LNCAP (cell line): ENCODE measurements at regions not wholly inside any gene's neighbourhood (a gene's known extent, or its start where the extent isn't known, plus 50 kb on each side); places are given as distances from the start of the nearest gene placed in this dataset.

Experiments used
- TF ChIP-seq, protein P1 (sequence below): fragments of 450-650 bp; IDR thresholded peaks from 2 replicates; pipeline ENCODE4 v1.5.1; 2017; ENCODE audit warnings: mild to moderate bottlenecking

DNA sequence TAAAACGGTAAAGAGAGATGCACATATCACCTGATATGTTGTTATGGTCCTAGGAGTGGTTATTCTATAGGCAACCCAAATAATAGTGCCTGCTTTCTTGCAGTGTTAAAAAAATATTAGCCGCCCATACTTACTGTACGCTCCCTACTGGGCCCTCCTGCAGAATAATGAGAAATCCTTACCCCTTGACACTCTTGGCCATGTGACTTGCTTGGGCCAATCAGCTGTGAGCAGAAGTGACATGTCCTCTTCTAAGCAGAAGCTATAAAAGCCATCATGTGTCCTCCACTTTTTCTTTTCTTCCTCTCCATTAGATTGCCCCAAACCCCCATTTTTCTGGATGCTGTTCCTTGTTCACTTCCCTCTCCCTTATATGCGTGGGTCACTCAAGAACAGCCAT lies 90.5 kb upstream of the SPRED2 start:
- TF ChIP-seq, protein P1, sequence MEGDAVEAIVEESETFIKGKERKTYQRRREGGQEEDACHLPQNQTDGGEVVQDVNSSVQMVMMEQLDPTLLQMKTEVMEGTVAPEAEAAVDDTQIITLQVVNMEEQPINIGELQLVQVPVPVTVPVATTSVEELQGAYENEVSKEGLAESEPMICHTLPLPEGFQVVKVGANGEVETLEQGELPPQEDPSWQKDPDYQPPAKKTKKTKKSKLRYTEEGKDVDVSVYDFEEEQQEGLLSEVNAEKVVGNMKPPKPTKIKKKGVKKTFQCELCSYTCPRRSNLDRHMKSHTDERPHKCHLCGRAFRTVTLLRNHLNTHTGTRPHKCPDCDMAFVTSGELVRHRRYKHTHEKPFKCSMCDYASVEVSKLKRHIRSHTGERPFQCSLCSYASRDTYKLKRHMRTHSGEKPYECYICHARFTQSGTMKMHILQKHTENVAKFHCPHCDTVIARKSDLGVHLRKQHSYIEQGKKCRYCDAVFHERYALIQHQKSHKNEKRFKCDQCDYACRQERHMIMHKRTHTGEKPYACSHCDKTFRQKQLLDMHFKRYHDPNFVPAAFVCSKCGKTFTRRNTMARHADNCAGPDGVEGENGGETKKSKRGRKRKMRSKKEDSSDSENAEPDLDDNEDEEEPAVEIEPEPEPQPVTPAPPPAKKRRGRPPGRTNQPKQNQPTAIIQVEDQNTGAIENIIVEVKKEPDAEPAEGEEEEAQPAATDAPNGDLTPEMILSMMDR: no peak

DNA sequence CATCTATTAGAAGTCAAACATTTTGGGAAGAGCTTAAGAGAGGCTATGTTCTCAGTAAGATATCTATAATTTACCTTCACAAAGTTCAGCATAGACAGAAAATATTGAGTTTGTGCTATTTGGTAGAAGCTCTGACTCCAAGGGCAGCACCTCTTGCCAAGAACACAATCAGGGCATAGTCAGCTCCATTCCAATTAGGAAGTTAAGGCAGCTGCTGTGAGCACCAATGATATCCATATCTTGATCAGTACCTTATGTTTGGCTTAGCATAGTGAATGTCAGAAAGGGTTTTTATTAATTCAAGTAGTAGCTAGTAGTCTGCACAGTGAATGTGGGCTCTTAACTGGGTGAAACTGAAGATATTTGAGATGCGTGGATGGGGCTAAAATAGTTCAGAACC lies 86.4 kb upstream of the SPRED2 start:
- TF ChIP-seq, protein P1: no peak

DNA sequence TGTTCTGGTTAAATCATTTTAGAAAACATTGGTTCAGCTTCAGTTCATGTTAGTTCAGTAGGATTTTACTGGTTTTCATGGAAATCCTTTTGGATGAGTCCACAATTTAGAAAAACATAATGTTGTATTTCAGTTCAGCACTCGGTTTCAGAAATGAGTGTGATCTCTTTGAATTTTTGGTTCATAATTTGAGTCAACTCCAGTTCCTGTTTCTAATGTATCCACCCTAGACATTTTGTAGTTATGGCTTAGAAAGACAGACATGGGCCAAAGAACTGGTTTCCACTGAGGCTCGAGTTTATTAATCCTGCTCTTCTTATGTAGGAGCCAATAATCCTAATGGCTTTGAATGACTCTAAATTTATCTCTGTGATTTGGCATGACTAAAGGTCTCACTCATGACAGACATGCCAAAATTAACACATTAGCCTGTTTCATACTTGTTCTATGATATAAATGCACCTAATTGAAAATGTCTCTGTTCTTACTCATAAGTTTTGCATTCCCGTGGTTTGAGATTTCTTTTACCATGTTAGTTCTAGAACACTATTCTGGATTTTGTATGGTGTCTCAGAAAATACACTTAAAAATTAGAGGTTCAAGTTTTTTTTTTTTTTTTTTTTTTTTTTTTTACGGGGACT lies 82.3 kb upstream of the SPRED2 start:
- TF ChIP-seq, protein P1: no peak

DNA sequence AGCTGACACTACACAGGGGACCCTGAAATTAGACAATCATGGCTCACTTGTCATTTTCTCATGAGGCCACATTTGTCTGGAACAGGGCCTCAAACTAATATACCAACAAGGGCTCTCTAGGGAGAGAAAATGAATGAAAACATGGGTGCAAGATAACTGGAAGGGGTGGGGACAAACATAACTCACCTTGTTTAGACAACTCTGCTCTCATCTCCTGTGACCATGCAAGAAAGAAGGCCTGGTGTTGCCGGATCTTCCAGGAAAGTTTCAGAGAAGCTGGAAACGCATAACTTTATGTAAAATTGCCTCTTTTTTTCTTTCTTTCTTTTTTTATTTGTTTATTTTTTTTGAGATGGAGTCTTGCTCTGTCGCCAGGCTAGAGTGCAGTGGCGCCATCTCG lies 80.4 kb upstream of the SPRED2 start:
- TF ChIP-seq, protein P1: no peak

DNA sequence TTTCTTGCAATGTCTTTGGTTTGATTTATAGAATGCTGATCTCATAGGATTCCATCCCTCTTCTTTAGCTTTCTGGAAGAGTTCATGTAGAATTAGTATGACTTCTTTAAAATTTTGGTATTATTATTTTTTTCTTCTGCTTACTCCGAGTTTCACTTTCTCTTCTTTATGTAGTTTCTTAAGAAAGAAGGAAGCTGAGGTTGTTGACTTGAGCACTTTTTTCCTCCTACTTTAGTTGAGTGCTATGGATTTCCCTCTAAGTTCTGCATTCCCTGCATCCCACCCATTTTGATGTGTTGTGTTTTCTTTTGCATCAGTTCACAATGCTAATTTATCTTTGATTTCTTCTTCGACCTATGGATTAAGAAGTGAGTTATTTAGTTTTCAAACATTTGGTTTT lies 78.9 kb upstream of the SPRED2 start:
- TF ChIP-seq, protein P1: no peak

DNA sequence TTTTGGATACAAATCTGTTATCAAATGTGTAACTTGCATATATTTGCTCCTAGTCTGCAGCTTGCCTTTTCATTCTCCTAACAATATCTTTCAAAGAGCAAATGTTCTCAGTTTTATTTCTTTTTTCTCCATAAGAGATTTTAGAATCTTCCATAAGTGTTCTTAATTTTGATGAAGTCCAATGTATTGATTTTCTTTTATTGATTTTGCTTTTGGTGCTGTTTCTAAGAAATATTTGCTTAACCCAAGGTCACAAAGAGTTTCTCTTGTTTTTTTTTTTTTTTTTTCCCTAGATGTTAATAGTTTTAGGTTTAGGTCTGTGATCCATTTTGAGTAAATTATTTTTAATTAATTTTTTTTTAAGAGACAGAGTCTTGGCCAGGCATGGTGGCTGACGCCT lies 75.8 kb upstream of the SPRED2 start:
- TF ChIP-seq, protein P1: no peak

DNA sequence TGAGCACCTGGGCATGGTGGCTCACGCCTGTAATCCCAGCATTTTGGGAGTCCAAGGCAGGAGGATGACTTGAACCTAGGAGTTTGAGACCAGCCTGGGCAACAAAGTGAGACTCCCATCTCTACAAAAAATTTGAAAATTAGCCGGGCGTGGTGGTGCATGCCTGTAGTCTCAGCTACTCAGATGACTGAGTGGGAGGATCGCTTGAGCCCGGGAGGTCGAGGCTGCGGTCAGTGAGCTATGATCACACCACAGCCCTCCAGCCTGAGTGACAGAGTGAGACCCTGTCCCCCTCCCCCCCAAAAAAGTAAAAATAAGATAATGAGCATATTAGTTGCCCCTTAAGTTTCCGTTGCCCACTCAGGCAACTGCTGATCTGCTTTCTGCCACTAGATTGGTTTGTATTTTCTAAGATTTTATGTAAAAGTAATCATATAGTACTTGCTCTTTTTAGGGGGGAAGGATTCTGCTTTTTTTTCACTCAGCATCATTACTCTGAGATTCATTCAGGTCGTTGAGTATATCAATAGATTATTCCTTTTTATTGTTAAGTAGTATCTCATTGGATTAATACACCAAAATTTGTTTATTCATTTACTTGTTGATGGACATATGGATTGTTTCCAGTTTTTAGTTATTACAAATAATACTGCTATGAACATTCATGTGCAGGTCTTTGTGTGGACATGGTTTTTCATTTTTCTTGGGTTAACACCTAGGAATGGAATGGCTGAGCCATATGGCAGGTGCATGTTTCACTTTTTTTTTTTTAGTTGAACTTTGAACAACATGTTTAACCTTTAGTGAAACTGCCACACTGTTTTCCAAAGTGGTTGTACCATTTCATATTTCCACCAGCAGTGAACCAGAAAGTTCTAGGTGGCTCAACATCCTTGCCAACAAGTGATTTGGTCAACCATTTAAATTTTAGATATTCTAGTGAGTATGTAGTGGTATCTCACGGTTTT lies 75.0 kb upstream of the SPRED2 start:
- TF ChIP-seq, protein P1: no peak
